Astrocyte (in vitro differentiated cells and primary cell): ENCODE measurements at regions not wholly inside any gene's neighbourhood (a gene's known extent, or its start where the extent isn't known, plus 50 kb on each side); places are given as distances from the start of the nearest gene placed in this dataset.

Experiments used
- DNase-seq: peaks from one replicate; pipeline ENCODE4 v3.0.0-alpha.2; 2010; ENCODE audit warnings: low read depth
- FAIRE-seq: peaks from 2 replicates; lab custom pipeline; 2011; peaks lifted over from hg19 to GRCh38; lab: Jason Lieb, UNC
- H2AFZ ChIP-seq: 2 replicates; pipeline ENCODE4 v1.6.0; 2012; ENCODE audit warnings: low read depth, low read length, inconsistent platforms
- H3K27ac ChIP-seq: 2 replicates; pipeline ENCODE4 v1.5.1; 2011; ENCODE audit warnings: low read depth, low read length, inconsistent platforms
- H3K27me3 ChIP-seq: 2 replicates; pipeline ENCODE4 v1.6.0; 2011; ENCODE audit warnings: low read length, inconsistent platforms; ENCODE audit not compliant: insufficient read depth
- H3K36me3 ChIP-seq: 2 replicates; pipeline ENCODE4 v1.5.1; 2011; ENCODE audit warnings: low read length, inconsistent platforms; ENCODE audit not compliant: insufficient read depth
- H3K4me1 ChIP-seq: 2 replicates; pipeline ENCODE4 v1.5.1; 2011; ENCODE audit warnings: low read length, inconsistent platforms; ENCODE audit not compliant: insufficient read depth
- H3K4me2 ChIP-seq: 2 replicates; pipeline ENCODE4 v1.6.0; 2012; ENCODE audit warnings: low read length, inconsistent platforms
- H3K4me3 ChIP-seq: 2 replicates; pipeline ENCODE4 v1.5.1; 2011; ENCODE audit warnings: low read depth, mild to moderate bottlenecking, low read length, inconsistent platforms; ENCODE audit not compliant: insufficient read depth
- H3K79me2 ChIP-seq: 2 replicates; pipeline ENCODE4 v1.6.0; 2012; ENCODE audit warnings: mild to moderate bottlenecking, low read length, inconsistent platforms; ENCODE audit not compliant: insufficient read depth
- H3K9ac ChIP-seq: 2 replicates; pipeline ENCODE4 v1.6.0; 2012; ENCODE audit warnings: mild to moderate bottlenecking, low read length, inconsistent platforms
- H3K9me3 ChIP-seq: 2 replicates; pipeline ENCODE4 v1.5.1; 2012; ENCODE audit warnings: low read depth, mild to moderate bottlenecking, low read length, inconsistent platforms; ENCODE audit not compliant: insufficient read depth
- H4K20me1 ChIP-seq: 2 replicates; pipeline ENCODE4 v1.6.0; 2012; ENCODE audit warnings: low read length, inconsistent platforms; ENCODE audit not compliant: insufficient read depth
- H3K27ac Mint-ChIP-seq: one replicate; pipeline ENCODE4 v1.8.0; 2021; ENCODE audit warnings: mild to moderate bottlenecking, mixed read lengths; ENCODE audit not compliant: unreplicated experiment
- H3K27me3 Mint-ChIP-seq: one replicate; pipeline ENCODE4 v1.8.0; 2021; ENCODE audit warnings: low read depth, mixed read lengths; ENCODE audit not compliant: unreplicated experiment
- H3K36me3 Mint-ChIP-seq: one replicate; pipeline ENCODE4 v1.8.0; 2021; ENCODE audit warnings: low read depth, mixed read lengths; ENCODE audit not compliant: unreplicated experiment
- H3K4me1 Mint-ChIP-seq: one replicate; pipeline ENCODE4 v1.8.0; 2021; ENCODE audit warnings: low read depth, mixed read lengths; ENCODE audit not compliant: unreplicated experiment
- H3K4me3 Mint-ChIP-seq: one replicate; pipeline ENCODE4 v1.8.0; 2021; ENCODE audit warnings: mild to moderate bottlenecking, moderate library complexity, mixed read lengths; ENCODE audit not compliant: unreplicated experiment
- H3K9me3 Mint-ChIP-seq: one replicate; pipeline ENCODE4 v1.8.0; 2021; ENCODE audit warnings: mild to moderate bottlenecking, mixed read lengths; ENCODE audit not compliant: unreplicated experiment
- CTCF ChIP-seq: IDR thresholded peaks from 2 replicates; pipeline ENCODE4 v1.5.1; 2011; ENCODE audit warnings: low read depth, mild to moderate bottlenecking, inconsistent platforms, low read length, moderate library complexity; ENCODE audit not compliant: insufficient read depth
- EZH2 ChIP-seq: IDR thresholded peaks from 2 replicates; pipeline ENCODE4 v1.6.1; 2012; ENCODE audit warnings: mild to moderate bottlenecking, low read length, inconsistent platforms; ENCODE audit not compliant: insufficient read depth

- H3K79me2 ChIP-seq: no peaks in the 10 kb centered on the region
- FAIRE-seq (no peak), DNase-seq (no peak)
- H3K27ac Mint-ChIP-seq: no peak overlapping the region
- no peaks in the 10 kb centered on the region for H3K9me3 Mint-ChIP-seq
- H3K9me3 ChIP-seq: no peaks in the 10 kb centered on the region
- H3K27me3 Mint-ChIP-seq: peaks cover 3% of the 10 kb centered on the region
- no peaks in the 10 kb centered on the region for H3K4me1 ChIP-seq
- no peak overlapping the region for H3K27ac ChIP-seq
- no peak overlapping the region for H3K4me3 Mint-ChIP-seq
- no peak overlapping the region for H3K4me3 ChIP-seq
- H3K4me1 Mint-ChIP-seq: no peaks in the 10 kb centered on the region
- H4K20me1 ChIP-seq: no peaks in the 10 kb centered on the region
- no peak overlapping the region for H3K4me2 ChIP-seq
- H3K9ac ChIP-seq: no peak overlapping the region
- no peak overlapping the region for H2AFZ ChIP-seq
- H3K27me3 ChIP-seq: no peaks in the 10 kb centered on the region
- TF ChIP-seq EZH2 (no peak), CTCF (no peak)
- no peaks in the 10 kb centered on the region for H3K36me3 Mint-ChIP-seq
- no peaks in the 10 kb centered on the region for H3K36me3 ChIP-seq
Measured at GRCh38 chr17:14442798-14443528, 142.1 kb downstream of the HS3ST3B1 start.

- Mint-ChIP-seq H3K27ac (no peak overlapping the region), H3K9me3 (no peaks in the 10 kb centered on the region), H3K4me3 (no peak overlapping the region), H3K4me1 (peaks cover 7% of the 10 kb centered on the region), H3K36me3 (no peaks in the 10 kb centered on the region), H3K27me3 (no peaks in the 10 kb centered on the region)
- Histone ChIP-seq H3K36me3 (no peaks in the 10 kb centered on the region), H3K4me2 (no peak overlapping the region), H3K9me3 (no peaks in the 10 kb centered on the region), H3K9ac (no peak overlapping the region), H3K27ac (no peak overlapping the region), H3K27me3 (no peaks in the 10 kb centered on the region), H4K20me1 (no peaks in the 10 kb centered on the region), H2AFZ (no peak overlapping the region), H3K79me2 (no peaks in the 10 kb centered on the region), H3K4me1 (no peaks in the 10 kb centered on the region), H3K4me3 (no peak overlapping the region)
- DNase-seq (no peak), FAIRE-seq (no peak)
- TF ChIP-seq EZH2: no peak
- no peak for TF ChIP-seq CTCF
Measured at GRCh38 chr17:14437176-14437575, 136.3 kb downstream of the HS3ST3B1 start.

GRCh38 chr17:14436266-14436665 lies 135.4 kb downstream of the HS3ST3B1 start:
- Histone ChIP-seq H3K79me2 (no peaks in the 10 kb centered on the region), H3K36me3 (no peaks in the 10 kb centered on the region), H3K9me3 (no peaks in the 10 kb centered on the region), H3K4me1 (no peaks in the 10 kb centered on the region), H3K4me2 (no peak overlapping the region), H3K9ac (no peak overlapping the region), H4K20me1 (no peaks in the 10 kb centered on the region), H3K27ac (no peak overlapping the region), H2AFZ (no peak overlapping the region), H3K4me3 (no peak overlapping the region), H3K27me3 (no peaks in the 10 kb centered on the region)
- H3K9me3 Mint-ChIP-seq: no peaks in the 10 kb centered on the region
- no peak for DNase-seq
- H3K4me3 Mint-ChIP-seq: no peak overlapping the region
- TF ChIP-seq EZH2 (no peak), CTCF (no peak)
- no peak for FAIRE-seq
- H3K4me1 Mint-ChIP-seq: peaks cover 7% of the 10 kb centered on the region
- no peaks in the 10 kb centered on the region for H3K27me3 Mint-ChIP-seq
- no peak overlapping the region for H3K27ac Mint-ChIP-seq
- H3K36me3 Mint-ChIP-seq: no peaks in the 10 kb centered on the region
